HL-60 (cell line): ENCODE measurements at regions not wholly inside any gene's neighbourhood (a gene's known extent, or its start where the extent isn't known, plus 50 kb on each side); places are given as distances from the start of the nearest gene placed in this dataset.

ENCODE experiments used
- TF ChIP-seq, protein P1 (sequence below): IDR thresholded peaks from one replicate; pipeline ENCODE4 v1.5.1; 2011; ENCODE audit warnings: low read length, control low read depth, inconsistent platforms; ENCODE audit not compliant: insufficient read depth
- TF ChIP-seq, protein P2 (sequence below): IDR thresholded peaks from 2 replicates; pipeline ENCODE4 v1.6.1; 2012; ENCODE audit warnings: low read depth; ENCODE audit not compliant: insufficient replicate concordance

DNA sequence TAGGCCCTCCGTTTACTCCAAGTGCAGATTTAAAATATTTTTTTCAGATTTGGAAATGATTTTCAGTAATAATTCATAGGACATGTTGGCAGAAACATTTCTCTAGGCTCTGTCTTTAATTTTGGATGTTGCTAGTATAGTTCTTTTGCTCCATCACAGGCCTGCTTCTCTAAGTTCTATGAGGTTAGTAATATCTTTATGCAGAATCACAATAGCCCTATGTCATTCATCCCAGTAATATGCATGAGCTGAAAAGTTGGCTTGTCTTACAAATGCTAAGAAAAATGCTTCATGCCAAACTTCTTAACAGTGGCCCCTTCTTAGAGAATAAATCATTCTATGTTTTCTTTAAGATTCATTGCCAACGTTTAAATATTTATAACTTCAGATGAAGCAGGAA lies 148.3 kb upstream of the TLL1 start:
- TF ChIP-seq, protein P1, sequence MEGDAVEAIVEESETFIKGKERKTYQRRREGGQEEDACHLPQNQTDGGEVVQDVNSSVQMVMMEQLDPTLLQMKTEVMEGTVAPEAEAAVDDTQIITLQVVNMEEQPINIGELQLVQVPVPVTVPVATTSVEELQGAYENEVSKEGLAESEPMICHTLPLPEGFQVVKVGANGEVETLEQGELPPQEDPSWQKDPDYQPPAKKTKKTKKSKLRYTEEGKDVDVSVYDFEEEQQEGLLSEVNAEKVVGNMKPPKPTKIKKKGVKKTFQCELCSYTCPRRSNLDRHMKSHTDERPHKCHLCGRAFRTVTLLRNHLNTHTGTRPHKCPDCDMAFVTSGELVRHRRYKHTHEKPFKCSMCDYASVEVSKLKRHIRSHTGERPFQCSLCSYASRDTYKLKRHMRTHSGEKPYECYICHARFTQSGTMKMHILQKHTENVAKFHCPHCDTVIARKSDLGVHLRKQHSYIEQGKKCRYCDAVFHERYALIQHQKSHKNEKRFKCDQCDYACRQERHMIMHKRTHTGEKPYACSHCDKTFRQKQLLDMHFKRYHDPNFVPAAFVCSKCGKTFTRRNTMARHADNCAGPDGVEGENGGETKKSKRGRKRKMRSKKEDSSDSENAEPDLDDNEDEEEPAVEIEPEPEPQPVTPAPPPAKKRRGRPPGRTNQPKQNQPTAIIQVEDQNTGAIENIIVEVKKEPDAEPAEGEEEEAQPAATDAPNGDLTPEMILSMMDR: no peak
- TF ChIP-seq, protein P2, sequence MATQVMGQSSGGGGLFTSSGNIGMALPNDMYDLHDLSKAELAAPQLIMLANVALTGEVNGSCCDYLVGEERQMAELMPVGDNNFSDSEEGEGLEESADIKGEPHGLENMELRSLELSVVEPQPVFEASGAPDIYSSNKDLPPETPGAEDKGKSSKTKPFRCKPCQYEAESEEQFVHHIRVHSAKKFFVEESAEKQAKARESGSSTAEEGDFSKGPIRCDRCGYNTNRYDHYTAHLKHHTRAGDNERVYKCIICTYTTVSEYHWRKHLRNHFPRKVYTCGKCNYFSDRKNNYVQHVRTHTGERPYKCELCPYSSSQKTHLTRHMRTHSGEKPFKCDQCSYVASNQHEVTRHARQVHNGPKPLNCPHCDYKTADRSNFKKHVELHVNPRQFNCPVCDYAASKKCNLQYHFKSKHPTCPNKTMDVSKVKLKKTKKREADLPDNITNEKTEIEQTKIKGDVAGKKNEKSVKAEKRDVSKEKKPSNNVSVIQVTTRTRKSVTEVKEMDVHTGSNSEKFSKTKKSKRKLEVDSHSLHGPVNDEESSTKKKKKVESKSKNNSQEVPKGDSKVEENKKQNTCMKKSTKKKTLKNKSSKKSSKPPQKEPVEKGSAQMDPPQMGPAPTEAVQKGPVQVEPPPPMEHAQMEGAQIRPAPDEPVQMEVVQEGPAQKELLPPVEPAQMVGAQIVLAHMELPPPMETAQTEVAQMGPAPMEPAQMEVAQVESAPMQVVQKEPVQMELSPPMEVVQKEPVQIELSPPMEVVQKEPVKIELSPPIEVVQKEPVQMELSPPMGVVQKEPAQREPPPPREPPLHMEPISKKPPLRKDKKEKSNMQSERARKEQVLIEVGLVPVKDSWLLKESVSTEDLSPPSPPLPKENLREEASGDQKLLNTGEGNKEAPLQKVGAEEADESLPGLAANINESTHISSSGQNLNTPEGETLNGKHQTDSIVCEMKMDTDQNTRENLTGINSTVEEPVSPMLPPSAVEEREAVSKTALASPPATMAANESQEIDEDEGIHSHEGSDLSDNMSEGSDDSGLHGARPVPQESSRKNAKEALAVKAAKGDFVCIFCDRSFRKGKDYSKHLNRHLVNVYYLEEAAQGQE: no peak
